ENCODE measurements at regions not wholly inside any gene's neighbourhood (a gene's known extent, or its start where the extent isn't known, plus 50 kb on each side); places are given as distances from the start of the nearest gene placed in this dataset.

DNA sequence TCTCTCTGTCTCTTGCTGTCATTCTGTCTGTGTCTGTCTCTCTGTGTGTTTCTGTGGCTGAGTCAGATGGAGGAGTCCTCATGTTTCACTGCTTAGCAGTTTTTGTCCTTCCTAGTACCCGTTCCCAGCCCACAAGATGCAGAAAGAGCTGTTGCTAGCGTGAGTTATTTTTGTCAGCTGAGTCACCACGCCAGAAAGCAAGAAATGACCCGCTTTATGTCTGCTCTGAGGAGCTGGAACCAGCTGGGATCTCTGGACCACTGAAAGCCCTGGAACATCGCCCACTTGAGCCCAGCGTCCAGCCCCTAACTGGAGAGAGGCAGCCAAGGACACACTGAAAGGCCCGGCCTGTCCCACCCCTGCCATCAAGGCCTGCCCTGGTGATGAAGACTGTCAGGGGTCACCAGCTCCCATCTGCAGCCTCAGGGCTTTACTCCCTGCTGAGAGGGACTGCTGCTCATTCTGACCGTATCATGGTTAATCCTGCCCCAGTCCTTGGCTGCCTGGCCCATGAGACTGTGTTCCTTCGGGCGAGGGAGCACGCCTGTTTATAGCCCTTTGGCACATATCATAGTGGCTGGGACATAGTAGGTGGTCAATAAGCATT, 101.7 kb upstream of the TPM1 start:
- DNase-seq (ENCODE audit: low read depth in 2 of 2): no peak

DNA sequence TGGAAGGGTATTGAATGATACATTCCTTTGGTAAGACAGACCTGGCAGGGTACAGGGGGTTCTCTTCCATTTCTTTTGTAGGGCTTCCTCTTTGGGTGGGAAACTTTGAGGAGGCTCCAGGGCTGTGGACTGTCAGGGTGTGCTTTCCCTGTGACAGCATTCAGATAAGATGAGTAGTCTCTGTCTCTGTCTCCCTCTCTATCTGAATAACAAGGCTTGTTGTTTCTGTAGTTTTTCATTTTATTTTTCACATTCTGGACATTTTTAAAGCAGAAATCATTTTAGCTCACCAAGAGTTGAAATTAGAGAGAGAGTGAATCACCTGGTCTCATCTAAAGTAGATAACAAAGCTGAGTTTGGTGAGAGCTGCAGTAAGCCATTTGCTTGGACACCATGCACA, 100.8 kb upstream of the TPM1 start:
- no peak for DNase-seq (ENCODE audit: low read depth in 2 of 2)

DNA sequence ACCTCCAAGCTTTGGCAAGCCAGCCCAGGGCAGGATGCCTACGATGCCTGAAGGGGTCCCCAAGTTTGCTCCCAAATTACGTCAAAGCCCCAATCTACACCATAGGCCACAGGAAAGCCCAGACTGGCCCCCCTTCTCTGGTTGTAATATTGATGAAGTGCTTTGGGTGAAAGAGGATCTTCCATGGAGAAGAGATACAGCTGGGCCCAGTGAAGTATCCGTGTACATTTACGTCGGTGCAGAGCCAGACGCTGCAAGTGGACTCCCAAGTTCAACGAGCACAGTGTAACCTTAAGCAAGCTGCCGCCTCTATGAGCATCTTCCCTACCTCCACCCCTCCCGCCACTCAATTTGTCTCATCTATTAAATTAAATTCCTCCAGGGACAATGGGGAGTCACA, 100.1 kb upstream of the TPM1 start:
- no peak for DNase-seq (ENCODE audit: low read depth in 2 of 2)

DNA sequence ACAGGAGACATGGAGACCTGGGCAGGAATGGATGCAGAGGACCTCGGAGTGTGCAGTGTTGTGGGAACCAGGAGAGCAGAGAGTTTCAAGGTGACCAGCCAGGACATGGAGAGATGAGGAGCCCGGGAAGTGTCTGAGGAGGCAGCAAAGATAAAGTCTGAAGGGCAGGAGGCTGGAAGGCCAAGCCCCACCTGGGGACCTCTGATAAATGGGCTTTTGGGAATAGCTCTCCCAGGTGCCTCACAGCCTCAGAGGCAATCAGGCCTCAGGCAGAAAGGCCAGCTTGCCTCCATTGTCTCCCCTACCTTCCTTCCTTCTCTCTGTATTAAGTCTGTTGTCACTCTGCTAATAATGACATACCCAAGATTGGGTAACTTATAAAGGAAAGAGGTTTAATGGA, 97.5 kb upstream of the TPM1 start:
- no peak for DNase-seq (ENCODE audit: low read depth in 2 of 2)

DNA sequence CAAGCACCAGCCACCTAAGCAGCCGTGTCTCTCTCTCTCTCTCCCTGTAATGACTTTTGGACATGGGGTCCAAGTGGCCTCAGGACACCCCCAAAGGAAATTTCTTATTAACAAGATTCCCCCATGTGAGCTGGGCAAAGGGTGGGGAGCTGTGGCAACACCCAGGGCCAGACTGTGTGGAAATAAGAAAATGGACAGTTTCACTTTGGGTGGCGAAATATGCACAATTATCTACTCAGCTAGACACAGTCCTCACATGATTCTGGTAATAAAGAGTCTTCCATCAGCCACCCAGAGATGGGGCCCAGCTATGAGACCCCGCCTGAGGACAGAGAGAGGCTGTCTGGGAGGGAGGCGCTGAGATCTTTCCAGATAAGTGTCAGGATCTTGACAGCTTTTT, 96.8 kb upstream of the TPM1 start:
- no peak for DNase-seq (ENCODE audit: low read depth in 2 of 2)

DNA sequence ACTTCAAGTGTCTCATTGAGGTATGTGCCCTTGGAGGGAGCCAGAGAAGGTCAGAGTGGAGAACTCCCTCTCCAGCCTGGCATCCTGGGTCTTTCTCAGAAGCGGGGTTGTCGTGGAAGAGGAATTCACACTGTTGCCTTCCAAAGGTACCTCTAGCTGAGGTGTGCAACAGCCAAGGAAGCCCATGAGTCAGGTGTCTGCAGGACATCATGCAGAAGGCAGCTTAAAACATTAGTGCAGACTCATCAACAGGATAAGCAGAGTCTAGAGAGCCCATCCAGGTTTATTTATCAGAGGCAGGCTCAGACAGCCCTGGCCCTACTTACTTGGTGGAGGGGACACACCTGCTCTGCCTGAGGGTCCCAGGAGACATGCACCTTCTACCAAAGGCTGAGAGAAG, 95.6 kb upstream of the TPM1 start:
- DNase-seq (ENCODE audit: low read depth in 2 of 2): no peak

DNA sequence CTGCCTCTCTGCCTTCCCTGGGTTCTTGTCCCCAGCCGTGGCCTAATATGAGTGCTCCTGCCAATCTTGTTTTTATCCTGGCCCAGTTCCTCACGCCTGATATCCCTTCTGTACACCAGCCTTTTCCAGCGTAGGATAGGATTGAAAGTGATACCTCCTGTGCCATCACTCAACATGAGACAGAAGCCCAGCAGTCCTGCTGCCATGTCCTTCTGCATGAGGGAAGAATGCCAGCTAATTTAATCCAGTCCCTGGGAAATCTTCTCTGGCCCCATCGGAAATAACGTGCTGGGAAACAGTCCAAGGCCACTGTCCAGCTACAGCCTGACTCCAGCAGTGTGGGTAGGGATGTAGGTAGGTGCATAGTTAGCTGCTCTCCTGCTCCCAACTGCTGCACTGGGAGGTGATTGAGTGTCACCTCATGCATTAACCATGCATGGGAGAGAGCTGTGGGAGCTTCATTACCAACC, 92.0 kb upstream of the TPM1 start:
- DNase-seq (ENCODE audit: low read depth in 2 of 2): no peak

DNA sequence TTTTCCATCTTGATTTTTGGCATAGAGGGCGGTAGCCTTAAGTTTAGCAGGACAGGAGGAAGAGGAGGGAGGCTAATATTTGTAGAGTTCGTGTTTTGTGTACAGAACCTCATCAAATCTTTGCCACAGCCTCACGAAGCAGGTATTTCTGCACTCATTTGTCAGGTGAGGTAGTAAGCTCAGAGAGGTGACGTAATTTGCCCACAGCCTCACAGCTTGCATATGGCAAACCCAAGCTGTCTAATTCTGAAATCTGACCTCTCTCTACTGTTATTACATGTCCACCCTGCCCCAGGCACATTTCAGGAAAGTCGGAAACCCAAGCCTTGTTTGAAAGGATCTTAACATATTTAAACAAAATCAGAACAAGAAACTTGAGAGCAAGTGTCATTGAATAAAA, 91.1 kb upstream of the TPM1 start:
- DNase-seq (ENCODE audit: low read depth in 2 of 2): no peak

DNA sequence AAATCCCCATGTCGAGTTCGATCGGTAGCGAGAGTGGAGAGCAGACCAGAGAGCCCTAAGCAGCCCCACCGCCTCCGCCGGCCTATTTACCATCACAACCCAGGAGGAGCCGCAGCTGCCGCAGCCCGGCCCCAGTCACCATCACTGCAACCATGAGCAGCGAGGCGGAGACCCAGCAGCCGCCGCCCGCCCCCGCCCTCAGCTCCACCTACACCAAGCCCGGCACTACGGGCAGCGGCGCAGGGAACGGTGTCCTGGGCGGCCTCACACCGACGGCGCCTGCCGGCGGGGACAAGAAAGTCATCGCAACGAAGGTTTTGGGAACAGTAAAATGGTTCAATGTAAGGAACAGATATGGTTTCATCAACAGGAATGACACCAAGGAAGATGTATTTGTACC, 89.5 kb upstream of the TPM1 start:
- no peak for DNase-seq (ENCODE audit: low read depth in 2 of 2)

DNA sequence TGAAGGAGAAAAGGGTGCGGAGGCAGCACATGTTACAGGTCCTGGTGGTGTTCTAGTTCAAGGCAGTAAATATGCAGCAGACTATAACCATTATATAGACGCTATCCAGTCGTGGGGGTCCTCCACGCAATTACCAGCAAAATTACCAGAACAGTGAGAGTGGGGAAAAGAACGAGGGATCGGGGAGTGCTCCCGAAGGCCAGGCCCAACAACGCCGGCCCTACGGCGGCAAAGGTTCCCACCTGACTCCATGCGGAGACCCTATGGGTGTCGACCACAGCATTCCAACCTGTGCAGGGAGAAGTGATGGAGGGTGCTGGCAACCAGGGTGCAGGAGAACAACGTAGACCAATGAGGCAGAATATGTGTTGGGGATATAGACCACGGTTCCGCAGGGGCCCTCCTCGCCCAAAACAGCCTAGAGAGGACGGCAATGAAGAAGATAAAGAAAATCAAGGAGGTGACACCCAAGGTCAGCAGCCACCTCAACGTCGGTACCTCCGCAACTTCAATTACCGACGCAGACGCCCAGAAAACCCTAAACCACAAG, 89.0 kb upstream of the TPM1 start:
- DNase-seq (ENCODE audit: low read depth in 2 of 2): no peak

DNA sequence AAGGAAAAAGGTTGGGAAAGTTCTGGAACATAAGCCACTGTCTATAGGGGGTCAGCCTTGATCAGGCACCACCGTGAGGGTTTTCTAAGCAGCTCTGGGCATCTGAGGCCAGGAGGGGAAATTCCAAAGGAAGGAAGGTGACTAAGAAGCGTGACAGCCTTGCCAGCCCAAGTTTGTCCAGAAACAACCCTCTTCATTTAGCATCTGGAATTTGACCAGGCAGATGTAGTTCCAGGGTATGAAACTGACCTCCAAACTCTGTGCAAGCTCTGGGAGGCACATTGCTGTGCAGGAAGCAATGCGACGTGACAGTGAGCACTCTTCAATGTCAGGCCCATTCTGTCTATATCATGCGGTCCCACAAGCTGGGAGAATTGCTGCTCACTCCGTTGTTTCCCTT, 85.4 kb upstream of the TPM1 start:
- DNase-seq (ENCODE audit: low read depth in 2 of 2): no peak

DNA sequence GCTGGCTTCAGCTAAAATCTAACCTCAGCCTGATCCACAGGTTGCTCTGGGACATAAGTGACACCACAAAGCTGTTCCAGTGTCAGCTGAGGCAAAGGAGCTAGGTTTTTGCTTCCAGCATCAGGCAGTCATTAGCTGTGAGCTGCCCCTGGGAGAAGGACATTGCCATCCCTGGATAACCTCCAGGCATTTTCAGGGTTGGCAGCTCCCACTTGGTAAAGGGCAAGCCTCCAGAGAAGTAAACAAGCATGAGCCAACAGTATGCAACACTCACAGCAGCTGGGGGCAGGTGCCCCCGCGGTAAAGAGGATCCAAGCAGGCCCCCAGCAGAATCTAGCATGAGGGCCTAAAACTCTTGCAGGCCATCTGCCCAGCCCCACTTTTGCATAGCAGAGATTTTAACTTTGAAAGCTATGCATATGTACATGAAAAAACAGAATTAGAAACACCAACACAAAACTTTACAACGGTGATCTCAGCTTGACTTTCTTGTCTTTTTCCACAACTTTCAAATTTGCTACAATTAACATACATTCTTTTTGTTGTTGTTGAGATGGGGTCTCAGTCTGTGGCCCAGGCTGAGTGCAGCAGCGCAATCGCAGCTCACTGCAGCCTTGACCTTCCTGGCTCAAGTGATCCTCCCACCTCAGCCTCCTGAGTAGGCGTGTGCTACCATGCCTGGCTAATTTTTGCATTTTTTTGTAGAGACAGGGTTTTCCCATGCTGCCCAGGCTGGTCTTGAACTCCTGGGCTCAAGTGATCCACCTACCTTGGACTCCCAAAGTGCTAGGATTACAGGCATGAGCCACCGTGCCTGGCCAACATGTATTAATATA, 83.8 kb upstream of the TPM1 start:
- DNase-seq (ENCODE audit: low read depth in 2 of 2): no peak

DNA sequence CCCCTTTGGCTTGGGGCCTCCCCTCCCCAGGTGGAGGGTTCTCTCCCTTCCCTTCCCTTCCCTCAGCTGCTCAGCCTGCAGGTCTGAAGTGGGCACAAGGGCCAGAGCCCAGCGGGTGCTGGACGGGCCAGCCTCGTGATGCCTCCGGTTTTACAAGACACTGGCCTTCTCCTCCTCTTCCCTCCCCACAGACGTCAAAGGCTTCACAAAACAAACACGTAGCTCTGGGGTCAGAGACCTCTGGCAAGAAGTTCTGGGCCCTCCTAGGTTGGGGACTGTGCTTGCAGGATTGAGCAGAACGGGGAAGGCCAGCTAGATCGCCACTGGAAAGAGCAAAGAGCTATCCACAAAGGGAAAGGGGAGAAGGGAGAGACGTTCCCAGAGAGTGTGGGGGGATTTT, 81.4 kb upstream of the TPM1 start:
- DNase-seq (ENCODE audit: low read depth in 2 of 2): no peak

DNA sequence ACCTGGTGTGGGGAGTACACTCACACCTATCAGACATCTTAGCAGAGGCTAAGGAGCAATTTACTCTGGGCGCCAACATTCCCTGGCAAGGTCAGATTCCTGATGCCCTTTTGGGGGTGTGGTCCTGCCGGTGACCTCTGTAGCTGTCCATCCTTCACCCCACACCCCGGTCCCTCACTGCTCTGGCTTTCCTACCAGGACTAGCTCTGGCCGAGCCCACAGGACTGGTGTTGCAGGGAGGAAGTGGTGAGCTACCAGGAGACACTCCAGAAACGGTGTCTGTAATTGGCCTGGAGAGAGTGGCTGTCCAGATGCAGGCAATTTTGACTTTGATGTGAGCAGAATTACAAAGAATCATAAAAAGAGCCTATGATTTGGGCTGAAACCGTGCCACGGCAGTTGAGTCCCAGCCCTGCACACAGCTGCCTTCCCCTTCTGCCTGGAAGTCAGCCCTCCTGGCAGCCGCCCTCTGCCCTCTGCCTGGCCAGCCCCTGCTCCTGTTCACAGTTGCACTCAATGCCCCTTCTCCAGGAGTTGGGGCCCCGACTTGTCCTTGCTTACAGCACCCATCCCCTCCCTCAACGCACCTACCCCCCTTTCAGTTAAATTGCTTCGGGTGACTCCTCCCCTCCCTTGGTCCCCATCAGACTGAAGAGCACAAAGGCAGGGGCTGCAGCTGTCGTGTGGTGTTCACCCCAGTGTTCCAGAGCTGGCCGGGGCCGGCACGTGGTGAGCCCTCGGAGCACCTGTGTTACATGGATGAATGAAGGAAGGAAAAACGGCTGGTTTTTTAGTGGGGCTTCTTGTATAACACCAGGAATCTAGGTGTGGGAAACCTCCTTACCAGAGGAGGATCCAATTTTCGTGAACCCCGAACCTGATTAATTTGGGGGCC, 80.2 kb upstream of the TPM1 start:
- no peak for DNase-seq (ENCODE audit: low read depth in 2 of 2)

DNA sequence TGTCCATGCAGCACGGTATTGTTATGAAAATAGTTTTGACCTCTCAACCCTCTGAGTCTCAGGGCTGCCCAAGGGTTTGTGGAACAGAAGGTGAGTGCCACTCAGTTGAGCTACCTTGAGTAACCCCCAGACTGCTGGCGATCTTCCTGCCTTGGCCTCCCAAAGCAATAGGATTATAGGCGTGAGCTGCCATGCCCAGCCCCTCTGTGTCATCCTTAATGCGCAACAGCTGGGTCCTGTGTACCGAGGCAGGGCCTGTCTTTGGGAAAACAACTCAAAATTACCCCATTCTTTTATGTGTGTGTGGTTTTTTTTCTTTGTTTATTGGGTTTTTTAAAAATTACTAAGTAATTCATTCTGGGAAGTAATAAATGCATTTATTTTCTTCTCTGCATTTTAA, 78.3 kb upstream of the TPM1 start:
- DNase-seq (ENCODE audit: low read depth in 2 of 2): no peak

DNA sequence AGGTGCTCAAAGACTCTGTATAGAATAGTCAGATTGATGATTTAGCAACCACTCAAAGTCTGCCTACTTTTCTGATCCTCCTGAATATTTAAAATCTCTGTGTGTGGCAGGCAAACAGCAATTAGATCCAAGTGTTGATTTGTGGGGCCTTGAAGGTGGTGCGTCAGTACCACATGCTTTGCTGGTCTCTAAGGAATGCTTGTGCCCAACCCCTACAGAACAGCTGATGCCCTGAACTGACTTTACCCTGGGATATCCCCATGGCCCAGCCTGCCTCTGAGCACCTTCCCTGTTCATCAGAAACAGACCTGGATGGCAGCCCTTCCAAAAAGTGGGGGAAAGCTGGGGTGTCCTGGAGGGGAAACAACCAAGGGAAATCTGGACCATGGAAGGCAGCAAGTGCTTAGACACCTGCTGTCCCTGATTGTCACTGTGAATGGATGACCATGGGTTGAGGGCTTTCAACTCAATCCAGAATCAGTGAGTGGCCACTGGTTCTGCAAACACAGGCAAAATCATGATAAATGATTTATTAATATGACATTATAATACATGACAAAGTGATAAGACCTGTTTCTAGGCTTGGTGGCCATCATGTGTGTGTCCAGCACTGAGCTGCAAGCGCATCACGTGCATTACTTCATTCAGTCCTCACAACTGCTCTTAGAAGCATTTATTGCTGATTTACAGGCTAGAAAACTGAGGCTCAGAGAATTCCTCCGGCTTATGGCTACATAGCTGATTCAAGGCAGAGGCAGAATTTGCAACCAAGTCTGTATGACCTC, 76.1 kb upstream of the TPM1 start:
- DNase-seq (ENCODE audit: low read depth in 2 of 2): no peak

DNA sequence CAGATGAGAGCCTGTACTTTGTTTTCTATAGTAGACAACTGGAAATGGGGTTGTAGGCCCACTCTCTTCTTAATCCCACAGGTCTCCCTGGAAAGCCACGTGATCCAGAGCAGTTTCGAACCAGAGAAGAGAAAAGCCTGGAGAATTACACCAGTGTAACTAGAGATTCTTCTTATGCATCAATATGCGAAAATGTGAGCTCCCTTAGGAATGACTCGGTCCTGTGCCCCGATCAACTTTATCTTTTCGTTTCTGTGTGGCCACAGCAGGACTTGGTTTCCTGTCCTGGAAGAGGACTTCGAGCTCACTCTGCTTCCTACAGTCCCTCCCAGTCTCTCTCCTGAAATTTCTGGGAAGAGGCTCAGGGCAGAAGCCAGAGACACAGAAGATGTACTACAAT, 73.8 kb upstream of the TPM1 start:
- DNase-seq (ENCODE audit: low read depth in 2 of 2): no peak

DNA sequence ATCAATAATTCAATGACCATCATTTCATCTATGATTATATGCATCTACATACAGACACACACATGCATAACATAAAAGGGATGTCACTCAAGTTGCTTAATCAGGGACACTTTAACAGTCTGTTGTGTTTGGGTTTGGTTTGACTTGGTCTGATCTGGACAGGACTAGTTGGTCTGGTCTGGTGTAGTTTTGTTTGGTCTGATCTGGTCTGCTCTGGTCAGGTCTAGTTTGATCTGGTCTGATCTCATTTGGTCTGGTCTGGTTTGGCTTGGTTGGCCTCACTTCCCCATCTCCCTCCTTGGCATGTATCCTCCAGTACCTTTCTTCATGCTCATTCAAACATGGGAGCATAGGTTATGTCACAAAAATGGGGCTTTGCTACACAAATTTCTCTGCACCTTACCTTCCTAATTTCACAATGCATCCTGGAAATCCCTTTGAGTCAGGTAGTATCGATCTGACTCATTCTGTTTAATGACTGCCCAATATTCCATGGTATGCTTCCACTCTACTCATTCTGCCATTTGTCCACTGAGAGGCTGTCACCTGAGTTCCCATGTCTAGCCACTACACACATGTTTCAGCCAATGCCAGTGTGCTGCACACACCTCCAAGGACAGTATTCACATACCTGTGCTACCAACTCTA, 73.0 kb upstream of the TPM1 start:
- DNase-seq (ENCODE audit: low read depth in 2 of 2): no peak

DNA sequence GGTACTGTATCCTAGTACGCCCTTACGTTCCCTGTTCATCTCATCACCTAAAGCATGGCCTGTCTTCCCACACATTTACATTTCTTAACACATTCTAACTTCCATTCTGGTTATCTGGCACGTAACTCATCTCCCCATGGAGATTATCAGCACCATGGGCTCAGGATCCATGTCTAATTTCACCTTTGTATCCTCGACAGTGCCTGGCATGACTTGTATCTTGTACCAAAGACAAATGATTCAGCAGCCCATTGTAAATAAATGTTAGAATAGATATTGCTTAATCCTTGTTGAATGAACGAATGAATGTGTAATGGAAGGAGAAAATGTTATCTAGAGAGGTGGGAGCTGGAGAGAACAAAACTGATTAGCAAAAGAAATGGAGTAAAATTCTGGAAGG, 69.7 kb upstream of the TPM1 start:
- no peak for DNase-seq (ENCODE audit: low read depth in 2 of 2)

DNA sequence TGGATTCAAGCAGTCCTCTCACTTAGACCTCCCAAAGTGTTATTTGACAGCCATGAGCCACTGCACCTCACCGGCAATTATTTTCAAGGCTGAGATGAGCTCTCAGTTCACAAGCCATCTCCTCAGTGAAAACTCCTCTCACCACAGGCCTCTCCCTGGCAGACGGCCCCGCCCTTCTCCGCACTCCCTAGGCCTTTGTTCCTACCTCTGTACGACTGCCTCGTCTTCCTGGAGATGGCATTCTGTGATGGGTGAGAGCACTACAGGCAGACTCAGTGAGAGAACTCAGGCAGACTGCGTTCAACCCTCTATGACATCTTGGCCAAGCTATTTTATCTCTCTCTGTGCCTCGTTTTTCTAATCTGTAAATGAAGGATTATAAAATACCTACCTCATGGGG, 67.0 kb upstream of the TPM1 start:
- DNase-seq (ENCODE audit: low read depth in 2 of 2): no peak

DNA sequence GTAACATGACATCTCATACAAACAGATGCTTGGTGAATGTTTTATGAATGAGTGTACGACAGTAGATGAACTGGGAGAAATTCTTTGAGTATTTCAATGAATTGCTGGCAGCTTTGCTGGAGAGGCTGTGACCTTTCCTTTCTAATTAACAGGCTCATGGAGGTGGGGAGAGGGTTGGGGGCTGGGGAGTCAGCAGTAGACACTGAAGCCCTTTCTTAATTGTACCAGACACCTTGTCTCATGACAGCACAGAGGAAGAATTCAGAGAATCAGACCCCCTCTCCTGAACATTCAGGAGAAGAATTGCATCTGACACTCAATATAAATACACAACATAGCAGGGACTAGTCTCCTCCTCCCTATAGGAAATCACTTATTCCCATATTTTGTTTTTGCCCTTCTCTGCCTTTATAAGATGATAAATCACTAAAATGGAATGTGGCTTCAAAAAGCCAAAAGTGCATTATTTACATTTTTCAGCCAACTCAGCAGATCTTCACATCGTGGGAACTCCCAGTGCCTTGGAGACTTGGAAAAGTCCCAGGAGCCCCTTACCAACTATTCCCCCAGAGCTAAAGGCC, 66.2 kb upstream of the TPM1 start:
- no peak for DNase-seq (ENCODE audit: low read depth in 2 of 2)

Data from stimulated activated CD4-positive, alpha-beta T cell treated with anti-CD3 and anti-CD28 coated beads, Interleukin-1b, Interleukin-23, amount 100 ng/mL, for 1 hour (primary cell).